Muscle layer of colon (tissue), 2 donors: ENCODE measurements at regions not wholly inside any gene's neighbourhood (a gene's known extent, or its start where the extent isn't known, plus 50 kb on each side); places are given as distances from the start of the nearest gene placed in this dataset.

Experiments
- H3K27ac ChIP-seq: one replicate; pipeline ENCODE4 v1.7.0; 2013; ENCODE audit warnings: low read depth, mild to moderate bottlenecking, low read length, moderate library complexity
- H3K27me3 ChIP-seq, 2 donors: one replicate each; pipeline ENCODE4 v1.7.0; 2013; ENCODE audit warnings: low read length in 2 of 2, mild to moderate bottlenecking in 2 of 2; ENCODE audit not compliant: insufficient read depth in 2 of 2, control insufficient read depth in 1 of 2
- H3K36me3 ChIP-seq: one replicate; pipeline ENCODE4 v1.7.0; 2013; ENCODE audit warnings: mild to moderate bottlenecking, low read length; ENCODE audit not compliant: insufficient read depth
- H3K4me1 ChIP-seq: one replicate; pipeline ENCODE4 v1.7.0; 2013; ENCODE audit warnings: mild to moderate bottlenecking, low read length; ENCODE audit not compliant: insufficient read depth
- H3K4me3 ChIP-seq, 2 donors: one replicate each; pipeline ENCODE4 v1.7.0; 2013; ENCODE audit warnings: low read length in 2 of 2, low read depth in 1 of 2, mild to moderate bottlenecking in 1 of 2, moderate library complexity in 1 of 2
- H3K9ac ChIP-seq: one replicate; pipeline ENCODE4 v1.7.0; 2013; ENCODE audit warnings: low read length
- H3K9me3 ChIP-seq: one replicate; pipeline ENCODE4 v1.7.0; 2013; ENCODE audit warnings: mild to moderate bottlenecking, low read length
- donor health status: abdominal sarcoma.
- donor health status: Adenocarcinoma of cecum.

DNA sequence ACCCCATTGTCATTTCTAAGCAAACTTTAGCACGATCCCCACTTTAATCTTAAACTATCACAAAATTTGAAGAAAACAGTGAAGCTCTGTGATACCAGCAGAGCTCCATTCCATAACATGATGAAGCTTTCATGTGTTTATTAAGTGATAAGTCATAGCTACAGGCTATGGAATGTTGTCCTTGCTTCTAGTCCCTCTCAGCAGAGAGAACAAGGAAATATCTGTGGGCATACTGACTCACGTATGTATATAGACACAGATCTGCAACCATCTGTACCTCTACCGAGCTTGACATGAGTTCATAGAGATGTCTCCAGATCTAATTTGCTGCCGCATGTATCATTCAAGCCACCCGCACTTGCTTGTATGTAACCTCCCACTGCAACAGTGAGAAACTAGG, 588.9 kb downstream of the ETS1 start:
- Histone ChIP-seq H3K9me3 (no peaks in the 10 kb centered on the region), H3K36me3 (no peaks in the 10 kb centered on the region), H3K27ac (no peak overlapping the region), H3K27me3 (no peaks in the 10 kb centered on the region), H3K9ac (no peak overlapping the region), H3K4me3 (no peak overlapping the region), H3K4me1 (no peaks in the 10 kb centered on the region)

DNA sequence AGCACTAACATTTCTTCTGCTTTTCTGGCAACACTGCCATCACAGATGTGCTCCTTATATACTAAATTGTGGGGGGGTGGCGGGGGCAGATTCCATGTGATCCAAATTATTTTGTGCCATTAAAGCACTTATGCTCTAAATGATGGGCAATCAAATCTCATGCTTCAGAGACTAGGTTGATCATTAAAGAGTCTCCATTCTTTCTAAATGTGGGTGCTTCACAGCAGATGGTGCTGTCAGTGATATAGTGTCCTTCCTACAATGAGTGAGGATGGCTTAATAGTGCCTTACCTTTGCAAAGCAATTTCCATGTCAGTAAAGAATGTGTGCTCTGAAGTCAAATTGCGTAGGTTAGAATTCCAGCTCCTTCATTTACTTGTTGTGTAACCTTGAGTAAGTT, 589.8 kb downstream of the ETS1 start:
- Histone ChIP-seq H3K27me3 (no peaks in the 10 kb centered on the region), H3K36me3 (no peaks in the 10 kb centered on the region), H3K9ac (no peak overlapping the region), H3K4me3 (no peak overlapping the region), H3K27ac (no peak overlapping the region), H3K4me1 (no peaks in the 10 kb centered on the region), H3K9me3 (no peaks in the 10 kb centered on the region)

DNA sequence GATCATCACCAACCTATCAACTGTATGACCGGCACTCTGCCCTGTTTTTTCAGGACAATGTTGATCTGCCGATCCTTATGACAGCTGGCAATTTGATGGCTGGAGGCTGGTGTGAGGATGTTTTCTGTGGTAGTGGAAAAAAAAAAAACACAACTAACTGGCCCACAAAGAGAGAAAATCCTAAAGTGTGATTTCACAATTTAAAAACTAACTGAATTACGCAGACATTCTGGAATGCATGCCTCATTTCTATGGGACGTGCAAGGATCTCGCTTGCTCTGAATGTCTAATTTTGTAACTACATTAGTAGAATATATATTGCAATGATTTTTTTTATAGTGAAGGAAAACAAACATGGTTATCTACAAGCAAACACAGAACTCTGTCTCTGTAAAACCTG, 590.5 kb downstream of the ETS1 start:
- H3K4me1 ChIP-seq: no peaks in the 10 kb centered on the region
- no peak overlapping the region for H3K9ac ChIP-seq
- H3K36me3 ChIP-seq: no peaks in the 10 kb centered on the region

DNA sequence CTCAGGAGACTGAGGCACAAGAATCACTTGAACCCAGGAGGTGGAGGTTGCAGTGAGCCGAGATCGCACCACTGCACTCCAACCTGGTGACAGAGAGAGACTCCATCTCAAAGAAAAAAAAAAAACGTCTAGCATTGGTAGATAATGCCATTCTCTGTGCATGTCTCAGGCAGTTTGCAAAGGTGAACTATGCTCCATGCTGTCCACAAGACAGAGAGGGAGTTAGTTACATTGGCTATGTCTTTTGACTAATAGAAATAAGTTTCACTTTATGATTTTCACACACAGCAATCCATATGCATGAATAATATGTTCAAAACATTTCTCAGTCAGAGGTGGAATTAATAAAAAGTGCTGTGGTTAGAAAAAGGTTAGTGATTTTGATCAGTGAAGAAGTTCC, 591.4 kb downstream of the ETS1 start:
- Histone ChIP-seq H3K27ac (no peak overlapping the region), H3K4me1 (no peaks in the 10 kb centered on the region), H3K4me3 (no peak overlapping the region), H3K36me3 (no peaks in the 10 kb centered on the region), H3K9ac (no peak overlapping the region), H3K9me3 (no peaks in the 10 kb centered on the region), H3K27me3 (no peaks in the 10 kb centered on the region)

More for the DNA sequence above, 590.5 kb downstream of the ETS1 start:
- Histone ChIP-seq H3K9me3 (no peaks in the 10 kb centered on the region), H3K4me3 (no peak overlapping the region), H3K27ac (no peak overlapping the region), H3K27me3 (no peaks in the 10 kb centered on the region)

DNA sequence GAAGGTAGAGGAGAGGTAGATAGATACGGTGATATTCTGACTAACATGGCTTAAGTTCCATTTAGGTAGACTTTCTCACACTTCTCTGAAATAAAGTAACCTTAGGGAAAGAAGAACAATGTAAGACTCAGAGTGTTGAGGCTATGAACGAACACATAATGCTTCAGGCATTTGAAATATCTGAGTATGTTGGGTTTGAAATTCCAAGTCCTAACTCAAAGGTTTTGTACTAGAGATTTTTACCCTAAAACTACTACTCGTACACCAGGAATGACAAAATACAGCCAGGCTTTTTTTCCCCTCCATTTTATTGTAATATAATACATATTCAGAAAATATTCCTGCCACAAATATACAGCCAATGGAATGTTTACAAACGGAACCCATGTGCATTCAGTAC, 592.6 kb downstream of the ETS1 start:
- H3K9ac ChIP-seq: no peak overlapping the region
- H3K9me3 ChIP-seq: no peaks in the 10 kb centered on the region
- no peaks in the 10 kb centered on the region for H3K27me3 ChIP-seq
- no peaks in the 10 kb centered on the region for H3K4me1 ChIP-seq
- no peak overlapping the region for H3K4me3 ChIP-seq
- no peak overlapping the region for H3K27ac ChIP-seq
- H3K36me3 ChIP-seq: no peaks in the 10 kb centered on the region

DNA sequence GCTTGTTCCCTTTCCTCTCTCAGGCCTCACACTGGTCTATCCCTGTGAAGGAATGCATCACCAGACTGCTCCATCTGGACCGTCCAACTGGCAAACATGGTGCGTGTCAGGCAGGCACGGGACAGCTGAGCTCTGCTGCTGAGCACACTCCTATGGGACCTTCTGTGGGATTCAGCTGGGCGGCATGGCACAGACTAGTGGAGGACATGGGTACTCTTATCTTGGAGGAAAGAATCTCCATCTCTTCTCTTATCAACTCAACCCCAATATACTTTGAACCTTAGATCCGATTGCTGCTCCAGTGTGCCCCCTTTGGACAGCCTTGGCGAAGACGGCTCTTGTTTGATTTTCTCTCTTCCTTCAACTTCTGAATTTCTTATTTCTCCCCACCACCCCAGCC, 593.6 kb downstream of the ETS1 start:
- no peak overlapping the region for H3K9ac ChIP-seq
- H3K4me1 ChIP-seq: no peaks in the 10 kb centered on the region
- no peaks in the 10 kb centered on the region for H3K9me3 ChIP-seq
- no peaks in the 10 kb centered on the region for H3K27me3 ChIP-seq
- no peaks in the 10 kb centered on the region for H3K36me3 ChIP-seq
- no peak overlapping the region for H3K27ac ChIP-seq
- no peak overlapping the region for H3K4me3 ChIP-seq

DNA sequence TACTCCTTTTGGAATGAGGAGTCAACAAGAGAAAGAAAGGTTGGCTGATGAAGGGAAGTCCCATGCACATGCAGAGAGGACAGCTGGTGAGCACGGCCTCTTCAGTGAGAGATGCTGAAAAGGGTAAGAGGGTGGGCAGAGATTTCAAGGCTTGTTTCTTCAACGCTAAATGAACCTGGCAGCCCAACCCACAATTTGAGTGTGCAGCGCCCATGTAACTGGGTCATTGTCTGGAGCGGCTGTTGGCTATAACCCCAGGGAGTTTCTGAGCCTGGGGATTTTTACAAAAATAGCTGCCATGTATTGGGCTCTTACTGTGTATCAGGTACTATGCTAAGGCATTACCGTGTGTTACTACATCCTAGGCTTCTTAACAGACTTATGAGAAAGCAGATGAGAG, 594.1 kb downstream of the ETS1 start:
- no peaks in the 10 kb centered on the region for H3K4me1 ChIP-seq
- H3K9ac ChIP-seq: no peak overlapping the region
- H3K27ac ChIP-seq: no peak overlapping the region
- H3K36me3 ChIP-seq: no peaks in the 10 kb centered on the region
- H3K27me3 ChIP-seq: no peaks in the 10 kb centered on the region
- no peaks in the 10 kb centered on the region for H3K9me3 ChIP-seq
- H3K4me3 ChIP-seq: no peak overlapping the region

DNA sequence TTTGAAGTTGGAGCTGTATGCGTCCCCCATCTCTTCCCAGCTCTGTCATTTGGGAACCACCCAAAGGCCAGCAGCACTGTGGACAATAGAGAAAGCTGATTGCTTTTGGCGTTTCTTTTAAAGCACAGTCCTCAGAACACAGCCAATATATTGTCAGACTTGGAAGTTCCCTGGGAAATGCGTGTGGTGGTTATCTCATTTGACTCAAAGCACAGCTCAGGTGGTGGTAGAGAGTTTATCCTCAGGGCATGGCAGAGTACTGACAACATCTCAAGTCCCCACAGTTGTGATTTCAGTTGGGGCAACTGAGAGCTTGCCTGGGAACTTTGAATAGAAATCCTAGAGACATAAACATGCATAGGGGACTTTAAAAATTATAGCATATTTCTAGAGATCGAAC, 601.3 kb downstream of the ETS1 start:
- Histone ChIP-seq H3K9ac (no peak overlapping the region), H3K27ac (no peak overlapping the region), H3K27me3 (no peaks in the 10 kb centered on the region), H3K36me3 (no peaks in the 10 kb centered on the region), H3K4me3 (no peak overlapping the region), H3K9me3 (no peaks in the 10 kb centered on the region), H3K4me1 (no peaks in the 10 kb centered on the region)

DNA sequence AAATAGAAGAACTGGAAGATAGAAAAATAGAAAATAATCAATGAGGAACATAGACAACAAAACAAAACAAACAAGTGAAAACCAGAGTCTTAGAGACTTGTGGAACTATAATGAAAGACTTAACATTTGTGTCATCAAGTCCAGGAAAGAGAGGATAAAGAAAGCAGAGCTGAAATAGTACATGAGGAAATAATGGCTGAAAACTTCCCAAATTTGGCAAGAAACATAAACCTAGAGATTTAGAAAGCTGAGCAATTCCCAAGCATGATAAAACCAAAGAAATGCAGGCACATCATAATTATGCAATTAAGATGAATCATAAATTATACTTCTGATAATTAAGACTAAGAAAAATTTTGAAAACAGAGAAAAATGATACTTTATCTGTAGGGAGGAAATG, 614.5 kb downstream of the ETS1 start:
- H3K4me1 ChIP-seq: no peaks in the 10 kb centered on the region
- H3K9me3 ChIP-seq: no peaks in the 10 kb centered on the region
- no peak overlapping the region for H3K27ac ChIP-seq
- H3K4me3 ChIP-seq: no peak overlapping the region
- no peaks in the 10 kb centered on the region for H3K36me3 ChIP-seq
- no peak overlapping the region for H3K9ac ChIP-seq
- no peaks in the 10 kb centered on the region for H3K27me3 ChIP-seq

DNA sequence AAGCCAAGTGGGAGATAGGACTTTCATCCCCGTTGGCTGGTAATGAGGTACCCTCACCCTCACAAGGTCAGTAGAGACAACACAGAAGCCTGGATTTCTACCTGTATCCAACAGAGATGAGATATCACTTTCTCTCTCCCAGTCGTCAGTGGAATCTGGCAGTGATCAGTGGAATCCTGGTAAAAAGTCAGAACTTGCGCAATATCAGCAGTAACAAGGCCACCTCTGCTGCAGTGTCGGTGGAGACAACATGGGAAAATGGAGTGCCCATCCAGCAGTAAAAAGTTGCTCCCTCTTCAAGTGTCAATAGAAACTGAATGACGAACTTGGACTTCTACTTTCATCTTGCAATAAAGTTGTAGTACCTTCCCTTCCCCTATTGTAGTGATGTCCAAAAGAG, 615.9 kb downstream of the ETS1 start:
- Histone ChIP-seq H3K9ac (no peak overlapping the region), H3K4me1 (no peaks in the 10 kb centered on the region), H3K27me3 (no peaks in the 10 kb centered on the region), H3K4me3 (no peak overlapping the region), H3K9me3 (no peaks in the 10 kb centered on the region), H3K27ac (no peak overlapping the region), H3K36me3 (no peaks in the 10 kb centered on the region)

DNA sequence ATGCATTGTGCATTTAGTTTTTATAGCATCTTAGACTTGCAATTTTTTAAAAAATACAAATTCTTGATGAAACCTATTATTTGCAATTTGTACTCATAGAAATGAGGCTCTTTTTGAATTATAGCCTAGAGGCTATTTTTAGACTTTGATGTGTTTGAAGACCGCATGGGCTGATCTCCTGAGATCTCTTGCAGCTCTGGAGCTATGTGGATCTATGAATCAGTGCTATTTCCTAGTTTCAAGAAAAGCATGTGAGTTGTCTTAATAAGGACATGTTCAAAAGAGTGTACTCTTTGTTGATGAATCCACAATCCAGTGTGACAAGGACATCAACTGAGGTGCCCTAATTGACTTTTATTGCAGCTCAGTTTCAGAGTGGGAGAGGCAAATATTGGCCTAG, 620.5 kb downstream of the ETS1 start:
- H3K9me3 ChIP-seq: no peaks in the 10 kb centered on the region
- H3K36me3 ChIP-seq: no peaks in the 10 kb centered on the region
- H3K27ac ChIP-seq: no peak overlapping the region
- H3K27me3 ChIP-seq: no peaks in the 10 kb centered on the region
- no peak overlapping the region for H3K9ac ChIP-seq
- no peaks in the 10 kb centered on the region for H3K4me1 ChIP-seq
- no peak overlapping the region for H3K4me3 ChIP-seq

DNA sequence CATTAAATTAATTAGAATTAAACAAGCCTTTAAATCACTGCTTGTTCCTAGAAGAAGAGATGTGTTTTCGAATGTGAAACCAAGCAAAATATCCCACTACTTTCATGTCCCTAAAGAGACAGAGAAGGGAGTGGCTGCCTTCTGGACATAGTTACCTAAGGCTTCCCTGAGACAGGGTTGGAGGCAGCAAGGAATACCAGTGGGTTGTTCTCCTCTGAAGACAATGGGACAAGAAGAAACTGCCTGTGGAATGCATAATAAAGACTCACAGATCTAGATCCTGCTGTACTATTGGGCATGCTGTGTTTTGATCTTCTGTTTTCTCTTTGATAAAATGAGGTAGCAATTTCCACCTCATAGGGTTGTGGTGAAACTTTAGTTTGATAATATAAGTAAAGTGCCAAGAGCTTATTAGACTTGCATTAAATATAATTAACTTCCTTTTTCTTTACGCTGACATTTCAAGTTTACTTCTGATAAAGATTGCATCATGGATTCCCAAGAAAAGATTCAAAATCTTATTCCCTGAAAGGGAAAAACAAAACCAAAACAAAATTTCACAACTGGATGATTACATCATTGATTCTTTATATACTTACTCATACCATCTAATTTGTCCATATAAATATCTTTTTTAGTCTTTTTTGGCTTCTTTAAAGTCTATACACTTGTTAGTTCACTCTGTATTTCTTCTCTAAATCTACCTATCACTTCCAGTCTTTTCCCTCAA, 621.3 kb downstream of the ETS1 start:
- no peaks in the 10 kb centered on the region for H3K36me3 ChIP-seq
- H3K9ac ChIP-seq: no peak overlapping the region
- no peaks in the 10 kb centered on the region for H3K4me1 ChIP-seq
- no peaks in the 10 kb centered on the region for H3K9me3 ChIP-seq
- no peaks in the 10 kb centered on the region for H3K27me3 ChIP-seq
- H3K27ac ChIP-seq: no peak overlapping the region
- no peak overlapping the region for H3K4me3 ChIP-seq
